SK-N-SH (cell line): ENCODE measurements at regions not wholly inside any gene's neighbourhood (a gene's known extent, or its start where the extent isn't known, plus 50 kb on each side); places are given as distances from the start of the nearest gene placed in this dataset.

ENCODE experiments used
- CTCF ChIA-PET: fragments of 300-600, 350-600 bp; formaldehyde crosslinking; extraction: SDS; loops from one replicate; lab custom pipeline; 2021; lab: Yijun Ruan, JAX
- POLR2A ChIA-PET: fragments of 350-600 bp; sonication (Branson Sonifier 250); formaldehyde crosslinking; extraction: SDS; loops from one replicate; lab custom pipeline; 2020; ENCODE audit warnings: antibody characterized with exemption, inconsistent platforms; lab: Yijun Ruan, JAX
- DNase-seq: peaks from one replicate; pipeline ENCODE4 v3.0.0; 2012
- H2AFZ ChIP-seq: fragments of 200-600 bp; sonication (generic); 2 replicates; pipeline ENCODE4 v1.8.1; 2016; ENCODE audit warnings: antibody characterized with exemption, mild to moderate bottlenecking, low read depth
- H3F3A ChIP-seq: fragments of 200-600 bp; sonication (generic); replicated peaks from 2 replicates; pipeline ENCODE3; 2016; ENCODE audit warnings: antibody characterized with exemption, mild to moderate bottlenecking; ENCODE audit not compliant: insufficient read depth
- H3K27ac ChIP-seq, 2 experiments: fragments of 200-500 bp in 1 of 2; fragments of 200-600 bp in 1 of 2; sonication (Bioruptor generic) in 1 of 2; sonication (generic), shearing (Covaris generic) in 1 of 2; 2 replicates each; pipeline versions ENCODE4 v1.5.1 to v1.6.1; 2014 to 2016; ENCODE audit warnings: low read depth in 2 of 2, inconsistent platforms in 1 of 2, low read length in 1 of 2, mild to moderate bottlenecking in 1 of 2, mixed read lengths in 1 of 2
- H3K27me3 ChIP-seq: fragments of 200-600 bp; sonication (generic), shearing (Covaris generic); 2 replicates; pipeline ENCODE4 v1.6.1; 2016; ENCODE audit warnings: mixed run types; ENCODE audit not compliant: insufficient read depth
- H3K36me3 ChIP-seq, 2 experiments: fragments of 200-500 bp in 1 of 2; fragments of 200-600 bp in 1 of 2; sonication (Bioruptor generic) in 1 of 2; sonication (generic) in 1 of 2; replicated peaks in 1 of 2; 2 replicates each; pipeline versions ENCODE3 to v1.5.1; 2014 to 2016; ENCODE audit warnings: low read length in 1 of 2, mild to moderate bottlenecking in 1 of 2; ENCODE audit not compliant: insufficient read depth in 2 of 2, control insufficient read depth in 1 of 2
- H3K4me1 ChIP-seq, 2 experiments: fragments of 200-500 bp in 1 of 2; fragments of 200-600 bp in 1 of 2; sonication (Bioruptor generic) in 1 of 2; sonication (generic), shearing (Covaris generic) in 1 of 2; 2 replicates each; pipeline versions ENCODE4 v1.5.1 to v1.6.1; 2014 to 2016; ENCODE audit warnings: low read depth in 1 of 2, low read length in 1 of 2, mixed run types in 1 of 2; ENCODE audit not compliant: insufficient read depth in 2 of 2, control insufficient read depth in 1 of 2
- H3K4me2 ChIP-seq: fragments of 200-600 bp; sonication (generic), shearing (Covaris generic); 2 replicates; pipeline ENCODE4 v1.6.1; 2017; ENCODE audit warnings: mixed run types
- H3K4me3 ChIP-seq, 2 experiments: fragments of 200-500 bp in 1 of 2; fragments of 200-600 bp in 1 of 2; sonication (Bioruptor generic) in 1 of 2; sonication (generic), shearing (Covaris generic) in 1 of 2; 2 replicates each; pipeline versions ENCODE4 v1.5.1 to v1.8.1; 2014 to 2016; ENCODE audit warnings: low read depth in 2 of 2, inconsistent platforms in 1 of 2, low read length in 1 of 2, mild to moderate bottlenecking in 1 of 2, mixed read lengths in 1 of 2, moderate library complexity in 1 of 2
- H3K79me2 ChIP-seq: fragments of 200-600 bp; sonication (generic); 2 replicates; pipeline ENCODE4 v1.8.1; 2017; ENCODE audit warnings: mild to moderate bottlenecking; ENCODE audit not compliant: insufficient read depth
- H3K9ac ChIP-seq: fragments of 200-600 bp; sonication (generic); 2 replicates; pipeline ENCODE4 v1.6.1; 2017; ENCODE audit warnings: mixed run types
- H3K9me2 ChIP-seq: fragments of 200-600 bp; sonication (generic); 2 replicates; pipeline ENCODE4 v1.6.1; 2017; ENCODE audit warnings: mixed run types
- H3K9me3 ChIP-seq: fragments of 200-600 bp; sonication (generic); 2 replicates; pipeline ENCODE4 v1.6.1; 2017; ENCODE audit warnings: mixed run types, mild to moderate bottlenecking, moderate library complexity
- H4K20me1 ChIP-seq: fragments of 200-600 bp; sonication (generic); 2 replicates; pipeline ENCODE4 v1.6.1; 2017; ENCODE audit warnings: mild to moderate bottlenecking, mixed run types; ENCODE audit not compliant: insufficient read depth
- ELF1 ChIP-seq: IDR thresholded peaks from 2 replicates; pipeline ENCODE4 v1.4.0; 2012
- FOSL2 ChIP-seq: IDR thresholded peaks from 2 replicates; pipeline ENCODE4 v1.4.0; 2012; ENCODE audit warnings: low read depth, mild to moderate bottlenecking, moderate library complexity, borderline replicate concordance
- MXI1 ChIP-seq: IDR thresholded peaks from 2 replicates; pipeline ENCODE4 v1.6.1; 2012; ENCODE audit warnings: mild to moderate bottlenecking, low read depth, low read length, improper control_type of control experiment
- NFIC ChIP-seq: IDR thresholded peaks from 2 replicates; pipeline ENCODE4 v1.4.0; 2012; ENCODE audit warnings: borderline replicate concordance
- NRF1 ChIP-seq: IDR thresholded peaks from 2 replicates; pipeline ENCODE4 v1.6.1; 2012; ENCODE audit warnings: low read depth, mild to moderate bottlenecking, low read length
- RAD21 ChIP-seq: IDR thresholded peaks from 2 replicates; pipeline ENCODE4 v1.6.1; 2012; ENCODE audit warnings: mild to moderate bottlenecking, low read length
- RFX5 ChIP-seq: IDR thresholded peaks from 2 replicates; pipeline ENCODE4 v1.6.1; 2012; ENCODE audit warnings: mild to moderate bottlenecking, improper control_type of control experiment, low read length
- RXRA ChIP-seq: IDR thresholded peaks from 2 replicates; pipeline ENCODE4 v1.4.0; 2012; ENCODE audit warnings: low read depth, mild to moderate bottlenecking, borderline replicate concordance
- SMC3 ChIP-seq: IDR thresholded peaks from 2 replicates; pipeline ENCODE4 v1.6.1; 2012; ENCODE audit warnings: low read depth, low read length, improper control_type of control experiment
- TAF1 ChIP-seq: IDR thresholded peaks from 2 replicates; pipeline ENCODE4 v1.6.1; 2012; ENCODE audit warnings: low read depth, mild to moderate bottlenecking, low read length, moderate library complexity, borderline replicate concordance
- TEAD4 ChIP-seq: IDR thresholded peaks from 2 replicates; pipeline ENCODE4 v1.4.0; 2012; ENCODE audit warnings: mild to moderate bottlenecking, borderline replicate concordance; ENCODE audit not compliant: insufficient read depth
- YY1 ChIP-seq: IDR thresholded peaks from 2 replicates; pipeline ENCODE4 v1.4.0; 2012; ENCODE audit warnings: low read depth, mild to moderate bottlenecking
- WGBS: methylation state at CpG from one replicate; pipeline ENCODE4 v1.1.6; 2017; ENCODE audit warnings: low lambda C conversion rate; 5-methylcytosine and 5-hydroxymethylcytosine counted together
- TF ChIP-seq, protein P1 (sequence below): IDR thresholded peaks from 2 replicates; pipeline ENCODE4; 2012
- TF ChIP-seq, protein P2 (sequence below): IDR thresholded peaks from 2 replicates; pipeline ENCODE4 v1.4.0; 2012; ENCODE audit warnings: low read depth
- TF ChIP-seq, protein P3 (sequence below): fragments of 150-350 bp; IDR thresholded peaks from 2 replicates; pipeline ENCODE4 v1.6.1; 2016; ENCODE audit warnings: mild to moderate bottlenecking, low read depth, low read length
- TF ChIP-seq, protein P4 (sequence below): fragments of 200-600 bp; sonication (generic); IDR thresholded peaks from 2 replicates; pipeline ENCODE4 v1.6.1; 2017; ENCODE audit warnings: antibody characterized with exemption, mild to moderate bottlenecking, moderate library complexity
- TF ChIP-seq, protein P5 (sequence below): IDR thresholded peaks from 2 replicates; pipeline ENCODE4 v1.4.0; 2012; ENCODE audit warnings: low read depth, borderline replicate concordance
- TF ChIP-seq, protein P6 (sequence below): IDR thresholded peaks from 2 replicates; pipeline ENCODE4 v1.6.1; 2012; ENCODE audit warnings: mild to moderate bottlenecking, low read depth, low read length, moderate library complexity
- TF ChIP-seq, protein P7 (sequence below): IDR thresholded peaks from 2 replicates; pipeline ENCODE4 v1.4.0; 2012; ENCODE audit warnings: low read depth, borderline replicate concordance

DNA sequence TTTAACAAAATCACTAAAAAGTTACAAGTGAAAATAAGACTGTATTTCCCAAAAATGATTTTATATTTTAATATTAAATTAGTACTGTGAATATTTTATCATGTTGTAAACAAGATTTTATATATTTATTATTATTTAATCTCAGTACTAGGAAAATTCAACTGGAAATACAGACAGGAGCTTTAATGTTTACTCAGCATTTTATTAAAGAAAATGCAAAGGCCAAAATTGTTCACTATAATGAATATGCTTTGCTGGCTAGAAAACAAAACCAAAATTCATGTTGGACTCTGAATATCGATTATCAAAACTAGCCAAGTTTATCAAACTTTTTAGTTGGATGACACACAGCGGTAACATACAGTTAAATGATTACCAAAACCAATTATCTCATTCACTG, 782.3 kb downstream of the AMY1C start:
- Histone ChIP-seq H3K4me1 (no peaks in the 10 kb centered on the region), H3K36me3 (no peaks in the 10 kb centered on the region), H3K79me2 (no peaks in the 10 kb centered on the region)
- POLR2A ChIA-PET: no interaction called here
- TF ChIP-seq RXRA (no peak), ELF1 (no peak), SMC3 (no peak), TEAD4 (no peak), NFIC (no peak), NRF1 (no peak), YY1 (no peak), MXI1 (no peak), TAF1 (no peak), RAD21 (no peak), FOSL2 (no peak), RFX5 (no peak)
- TF ChIP-seq, protein P1, sequence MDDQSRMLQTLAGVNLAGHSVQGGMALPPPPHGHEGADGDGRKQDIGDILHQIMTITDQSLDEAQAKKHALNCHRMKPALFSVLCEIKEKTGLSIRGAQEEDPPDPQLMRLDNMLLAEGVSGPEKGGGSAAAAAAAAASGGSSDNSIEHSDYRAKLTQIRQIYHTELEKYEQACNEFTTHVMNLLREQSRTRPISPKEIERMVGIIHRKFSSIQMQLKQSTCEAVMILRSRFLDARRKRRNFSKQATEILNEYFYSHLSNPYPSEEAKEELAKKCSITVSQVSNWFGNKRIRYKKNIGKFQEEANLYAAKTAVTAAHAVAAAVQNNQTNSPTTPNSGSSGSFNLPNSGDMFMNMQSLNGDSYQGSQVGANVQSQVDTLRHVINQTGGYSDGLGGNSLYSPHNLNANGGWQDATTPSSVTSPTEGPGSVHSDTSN: no peak
- TF ChIP-seq, protein P2, sequence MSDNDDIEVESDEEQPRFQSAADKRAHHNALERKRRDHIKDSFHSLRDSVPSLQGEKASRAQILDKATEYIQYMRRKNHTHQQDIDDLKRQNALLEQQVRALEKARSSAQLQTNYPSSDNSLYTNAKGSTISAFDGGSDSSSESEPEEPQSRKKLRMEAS: no peak
- TF ChIP-seq, protein P3, sequence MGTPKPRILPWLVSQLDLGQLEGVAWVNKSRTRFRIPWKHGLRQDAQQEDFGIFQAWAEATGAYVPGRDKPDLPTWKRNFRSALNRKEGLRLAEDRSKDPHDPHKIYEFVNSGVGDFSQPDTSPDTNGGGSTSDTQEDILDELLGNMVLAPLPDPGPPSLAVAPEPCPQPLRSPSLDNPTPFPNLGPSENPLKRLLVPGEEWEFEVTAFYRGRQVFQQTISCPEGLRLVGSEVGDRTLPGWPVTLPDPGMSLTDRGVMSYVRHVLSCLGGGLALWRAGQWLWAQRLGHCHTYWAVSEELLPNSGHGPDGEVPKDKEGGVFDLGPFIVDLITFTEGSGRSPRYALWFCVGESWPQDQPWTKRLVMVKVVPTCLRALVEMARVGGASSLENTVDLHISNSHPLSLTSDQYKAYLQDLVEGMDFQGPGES: no peak
- TF ChIP-seq, protein P4, sequence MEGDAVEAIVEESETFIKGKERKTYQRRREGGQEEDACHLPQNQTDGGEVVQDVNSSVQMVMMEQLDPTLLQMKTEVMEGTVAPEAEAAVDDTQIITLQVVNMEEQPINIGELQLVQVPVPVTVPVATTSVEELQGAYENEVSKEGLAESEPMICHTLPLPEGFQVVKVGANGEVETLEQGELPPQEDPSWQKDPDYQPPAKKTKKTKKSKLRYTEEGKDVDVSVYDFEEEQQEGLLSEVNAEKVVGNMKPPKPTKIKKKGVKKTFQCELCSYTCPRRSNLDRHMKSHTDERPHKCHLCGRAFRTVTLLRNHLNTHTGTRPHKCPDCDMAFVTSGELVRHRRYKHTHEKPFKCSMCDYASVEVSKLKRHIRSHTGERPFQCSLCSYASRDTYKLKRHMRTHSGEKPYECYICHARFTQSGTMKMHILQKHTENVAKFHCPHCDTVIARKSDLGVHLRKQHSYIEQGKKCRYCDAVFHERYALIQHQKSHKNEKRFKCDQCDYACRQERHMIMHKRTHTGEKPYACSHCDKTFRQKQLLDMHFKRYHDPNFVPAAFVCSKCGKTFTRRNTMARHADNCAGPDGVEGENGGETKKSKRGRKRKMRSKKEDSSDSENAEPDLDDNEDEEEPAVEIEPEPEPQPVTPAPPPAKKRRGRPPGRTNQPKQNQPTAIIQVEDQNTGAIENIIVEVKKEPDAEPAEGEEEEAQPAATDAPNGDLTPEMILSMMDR: no peak
- TF ChIP-seq, protein P5, sequence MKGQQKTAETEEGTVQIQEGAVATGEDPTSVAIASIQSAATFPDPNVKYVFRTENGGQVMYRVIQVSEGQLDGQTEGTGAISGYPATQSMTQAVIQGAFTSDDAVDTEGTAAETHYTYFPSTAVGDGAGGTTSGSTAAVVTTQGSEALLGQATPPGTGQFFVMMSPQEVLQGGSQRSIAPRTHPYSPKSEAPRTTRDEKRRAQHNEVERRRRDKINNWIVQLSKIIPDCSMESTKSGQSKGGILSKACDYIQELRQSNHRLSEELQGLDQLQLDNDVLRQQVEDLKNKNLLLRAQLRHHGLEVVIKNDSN: no peak
- TF ChIP-seq, protein P6, sequence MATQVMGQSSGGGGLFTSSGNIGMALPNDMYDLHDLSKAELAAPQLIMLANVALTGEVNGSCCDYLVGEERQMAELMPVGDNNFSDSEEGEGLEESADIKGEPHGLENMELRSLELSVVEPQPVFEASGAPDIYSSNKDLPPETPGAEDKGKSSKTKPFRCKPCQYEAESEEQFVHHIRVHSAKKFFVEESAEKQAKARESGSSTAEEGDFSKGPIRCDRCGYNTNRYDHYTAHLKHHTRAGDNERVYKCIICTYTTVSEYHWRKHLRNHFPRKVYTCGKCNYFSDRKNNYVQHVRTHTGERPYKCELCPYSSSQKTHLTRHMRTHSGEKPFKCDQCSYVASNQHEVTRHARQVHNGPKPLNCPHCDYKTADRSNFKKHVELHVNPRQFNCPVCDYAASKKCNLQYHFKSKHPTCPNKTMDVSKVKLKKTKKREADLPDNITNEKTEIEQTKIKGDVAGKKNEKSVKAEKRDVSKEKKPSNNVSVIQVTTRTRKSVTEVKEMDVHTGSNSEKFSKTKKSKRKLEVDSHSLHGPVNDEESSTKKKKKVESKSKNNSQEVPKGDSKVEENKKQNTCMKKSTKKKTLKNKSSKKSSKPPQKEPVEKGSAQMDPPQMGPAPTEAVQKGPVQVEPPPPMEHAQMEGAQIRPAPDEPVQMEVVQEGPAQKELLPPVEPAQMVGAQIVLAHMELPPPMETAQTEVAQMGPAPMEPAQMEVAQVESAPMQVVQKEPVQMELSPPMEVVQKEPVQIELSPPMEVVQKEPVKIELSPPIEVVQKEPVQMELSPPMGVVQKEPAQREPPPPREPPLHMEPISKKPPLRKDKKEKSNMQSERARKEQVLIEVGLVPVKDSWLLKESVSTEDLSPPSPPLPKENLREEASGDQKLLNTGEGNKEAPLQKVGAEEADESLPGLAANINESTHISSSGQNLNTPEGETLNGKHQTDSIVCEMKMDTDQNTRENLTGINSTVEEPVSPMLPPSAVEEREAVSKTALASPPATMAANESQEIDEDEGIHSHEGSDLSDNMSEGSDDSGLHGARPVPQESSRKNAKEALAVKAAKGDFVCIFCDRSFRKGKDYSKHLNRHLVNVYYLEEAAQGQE: no peak
- TF ChIP-seq, protein P7, sequence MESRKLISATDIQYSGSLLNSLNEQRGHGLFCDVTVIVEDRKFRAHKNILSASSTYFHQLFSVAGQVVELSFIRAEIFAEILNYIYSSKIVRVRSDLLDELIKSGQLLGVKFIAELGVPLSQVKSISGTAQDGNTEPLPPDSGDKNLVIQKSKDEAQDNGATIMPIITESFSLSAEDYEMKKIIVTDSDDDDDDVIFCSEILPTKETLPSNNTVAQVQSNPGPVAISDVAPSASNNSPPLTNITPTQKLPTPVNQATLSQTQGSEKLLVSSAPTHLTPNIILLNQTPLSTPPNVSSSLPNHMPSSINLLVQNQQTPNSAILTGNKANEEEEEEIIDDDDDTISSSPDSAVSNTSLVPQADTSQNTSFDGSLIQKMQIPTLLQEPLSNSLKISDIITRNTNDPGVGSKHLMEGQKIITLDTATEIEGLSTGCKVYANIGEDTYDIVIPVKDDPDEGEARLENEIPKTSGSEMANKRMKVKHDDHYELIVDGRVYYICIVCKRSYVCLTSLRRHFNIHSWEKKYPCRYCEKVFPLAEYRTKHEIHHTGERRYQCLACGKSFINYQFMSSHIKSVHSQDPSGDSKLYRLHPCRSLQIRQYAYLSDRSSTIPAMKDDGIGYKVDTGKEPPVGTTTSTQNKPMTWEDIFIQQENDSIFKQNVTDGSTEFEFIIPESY: no peak
- TF ChIP-seq, all 33 proteins: peak for 0
- Histone ChIP-seq H3K27me3 (no peaks in the 10 kb centered on the region), H2AFZ (no peak overlapping the region), H3K4me3 (no peak overlapping the region), H3K9me3 (no peaks in the 10 kb centered on the region), H3F3A (no peaks in the 10 kb centered on the region), H3K27ac (no peak overlapping the region), H4K20me1 (no peaks in the 10 kb centered on the region), H3K4me2 (no peak overlapping the region), H3K9ac (no peak overlapping the region), H3K9me2 (no peaks in the 10 kb centered on the region)
- CTCF ChIA-PET: no interaction called here
- 51% methylated on average over 2 of the region's 2 CpGs for WGBS
- no peak for DNase-seq
